ENCODE measurements at regions not wholly inside any gene's neighbourhood (a gene's known extent, or its start where the extent isn't known, plus 50 kb on each side); places are given as distances from the start of the nearest gene placed in this dataset.

DNA sequence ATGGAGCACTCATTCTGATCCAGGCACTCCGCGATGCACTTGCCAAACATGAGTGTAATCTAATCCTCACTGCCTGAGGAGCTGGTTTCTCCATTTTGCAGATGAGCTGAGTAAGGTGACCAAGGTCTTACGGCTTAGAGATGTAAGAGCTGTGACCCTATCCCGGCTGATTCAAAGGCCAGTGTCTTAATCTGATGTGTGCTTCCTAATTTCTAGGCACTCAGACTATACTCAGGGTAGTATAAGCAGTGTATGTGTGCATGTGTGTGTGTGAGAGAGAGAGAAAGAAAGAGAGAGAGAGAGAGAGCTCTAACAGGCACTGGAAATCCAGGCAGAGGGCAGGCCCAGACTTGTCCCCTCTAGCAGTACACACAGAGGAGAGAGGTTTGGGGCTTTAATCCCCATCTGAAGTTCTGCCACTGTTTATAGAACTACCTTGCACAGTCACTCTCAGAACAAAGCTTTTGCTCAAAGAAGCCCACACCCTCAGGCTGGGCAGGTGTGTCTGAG, 188.2 kb downstream of the ZBTB18 start:
- peak; percentile 63 for ATAC-seq
- peak; percentile 65; the same call in 1 of the 2 replicates for TF ChIP-seq ZC3H10 (CRISPR knock-in tag; IDR thresholded peaks at IDR 0.05)
- TF ChIP-seq OSR1 (CRISPR knock-in tag; IDR thresholded peaks at IDR 0.05), result peak; percentile 96
- TF ChIP-seq RARB (CRISPR knock-in tag; IDR thresholded peaks at IDR 0.05), result peak; percentile 80
- TF ChIP-seq GLIS3 (CRISPR knock-in tag; IDR thresholded peaks at IDR 0.05), result no peak
- TF ChIP-seq TOX (CRISPR knock-in tag; IDR thresholded peaks at IDR 0.05; ENCODE audit: borderline replicate concordance), result peak; percentile 50; the same call in 1 of the 2 replicates

DNA sequence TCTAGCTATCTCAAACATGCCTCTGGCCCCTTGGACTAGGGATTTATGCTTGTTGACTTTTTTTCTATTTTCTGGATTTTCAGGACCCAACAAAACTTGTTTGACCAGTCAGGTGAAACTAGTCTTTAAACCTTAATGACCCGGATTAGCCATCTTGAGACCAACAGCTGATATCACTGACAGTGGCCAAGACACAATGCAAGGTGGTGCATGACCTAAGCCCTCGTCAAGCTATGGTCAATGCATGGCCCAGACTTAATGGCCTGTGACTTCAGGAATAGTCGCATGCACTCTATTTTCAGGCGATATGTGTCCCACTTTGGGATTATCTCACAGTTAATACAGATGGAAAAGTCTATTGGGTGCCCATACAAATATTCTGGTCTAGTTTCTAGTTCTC, 190.4 kb downstream of the ZBTB18 start:
- ATAC-seq, result no peak
- TF ChIP-seq ISL1 (CRISPR knock-in tag; IDR thresholded peaks at IDR 0.05) (no peak), BACH2 (CRISPR knock-in tag; IDR thresholded peaks at IDR 0.05; ENCODE audit: borderline replicate concordance) (no peak)
- TF ChIP-seq, protein P1, sequence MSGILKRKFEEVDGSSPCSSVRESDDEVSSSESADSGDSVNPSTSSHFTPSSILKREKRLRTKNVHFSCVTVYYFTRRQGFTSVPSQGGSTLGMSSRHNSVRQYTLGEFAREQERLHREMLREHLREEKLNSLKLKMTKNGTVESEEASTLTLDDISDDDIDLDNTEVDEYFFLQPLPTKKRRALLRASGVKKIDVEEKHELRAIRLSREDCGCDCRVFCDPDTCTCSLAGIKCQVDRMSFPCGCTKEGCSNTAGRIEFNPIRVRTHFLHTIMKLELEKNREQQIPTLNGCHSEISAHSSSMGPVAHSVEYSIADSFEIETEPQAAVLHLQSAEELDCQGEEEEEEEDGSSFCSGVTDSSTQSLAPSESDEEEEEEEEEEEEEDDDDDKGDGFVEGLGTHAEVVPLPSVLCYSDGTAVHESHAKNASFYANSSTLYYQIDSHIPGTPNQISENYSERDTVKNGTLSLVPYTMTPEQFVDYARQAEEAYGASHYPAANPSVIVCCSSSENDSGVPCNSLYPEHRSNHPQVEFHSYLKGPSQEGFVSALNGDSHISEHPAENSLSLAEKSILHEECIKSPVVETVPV (CRISPR knock-in tag; IDR thresholded peaks at IDR 0.05), result no peak

DNA sequence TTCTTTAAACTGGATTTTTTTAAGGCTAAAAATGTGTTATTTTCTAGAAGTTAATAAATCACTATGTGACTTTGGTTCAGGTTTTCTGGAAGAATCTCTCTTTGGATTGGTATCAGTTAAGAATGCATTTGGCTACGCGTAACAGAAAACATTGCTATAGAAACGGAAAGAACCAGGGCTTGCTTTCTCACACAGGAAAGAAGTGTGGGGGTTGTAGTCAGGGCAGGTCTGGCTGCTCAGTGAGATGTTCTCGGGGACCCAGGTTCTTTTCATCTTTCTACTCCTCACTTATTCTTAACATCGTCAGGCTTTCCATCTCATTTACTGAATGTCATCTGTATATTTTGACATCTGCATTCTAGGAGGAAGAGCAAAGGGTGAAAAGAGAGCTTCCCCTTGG, 191.4 kb downstream of the ZBTB18 start:
- TF ChIP-seq PPARA (CRISPR knock-in tag; IDR thresholded peaks at IDR 0.05; ENCODE audit: borderline replicate concordance), result no peak
- no peak for TF ChIP-seq ZNF8 (CRISPR knock-in tag; IDR thresholded peaks at IDR 0.05)
- TF ChIP-seq TOX (CRISPR knock-in tag; IDR thresholded peaks at IDR 0.05; ENCODE audit: borderline replicate concordance), result no peak
- TF ChIP-seq, protein P2, sequence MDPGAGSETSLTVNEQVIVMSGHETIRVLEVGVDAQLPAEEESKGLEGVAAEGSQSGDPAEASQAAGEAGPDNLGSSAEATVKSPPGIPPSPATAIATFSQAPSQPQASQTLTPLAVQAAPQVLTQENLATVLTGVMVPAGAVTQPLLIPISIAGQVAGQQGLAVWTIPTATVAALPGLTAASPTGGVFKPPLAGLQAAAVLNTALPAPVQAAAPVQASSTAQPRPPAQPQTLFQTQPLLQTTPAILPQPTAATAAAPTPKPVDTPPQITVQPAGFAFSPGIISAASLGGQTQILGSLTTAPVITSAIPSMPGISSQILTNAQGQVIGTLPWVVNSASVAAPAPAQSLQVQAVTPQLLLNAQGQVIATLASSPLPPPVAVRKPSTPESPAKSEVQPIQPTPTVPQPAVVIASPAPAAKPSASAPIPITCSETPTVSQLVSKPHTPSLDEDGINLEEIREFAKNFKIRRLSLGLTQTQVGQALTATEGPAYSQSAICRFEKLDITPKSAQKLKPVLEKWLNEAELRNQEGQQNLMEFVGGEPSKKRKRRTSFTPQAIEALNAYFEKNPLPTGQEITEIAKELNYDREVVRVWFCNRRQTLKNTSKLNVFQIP (CRISPR knock-in tag; IDR thresholded peaks at IDR 0.05; ENCODE audit: borderline replicate concordance, low read depth), result no peak
- no peak for TF ChIP-seq ZNF70 (CRISPR knock-in tag; IDR thresholded peaks at IDR 0.05)
- TF ChIP-seq ARNTL (CRISPR knock-in tag; IDR thresholded peaks at IDR 0.05; ENCODE audit: borderline replicate concordance, low read depth), result no peak
- no peak for TF ChIP-seq BACH2 (CRISPR knock-in tag; IDR thresholded peaks at IDR 0.05; ENCODE audit: borderline replicate concordance)
- TF ChIP-seq ZFP3 (CRISPR knock-in tag; IDR thresholded peaks at IDR 0.05), result no peak
- no peak for TF ChIP-seq ZC3H10 (CRISPR knock-in tag; IDR thresholded peaks at IDR 0.05)
- TF ChIP-seq RARB (CRISPR knock-in tag; IDR thresholded peaks at IDR 0.05), result no peak
- no peak for TF ChIP-seq GLIS3 (CRISPR knock-in tag; IDR thresholded peaks at IDR 0.05)
- TF ChIP-seq ESRRG (CRISPR knock-in tag; IDR thresholded peaks at IDR 0.05), result no peak
- TF ChIP-seq OSR1 (CRISPR knock-in tag; IDR thresholded peaks at IDR 0.05), result no peak
- TF ChIP-seq ZFP30 (CRISPR knock-in tag; IDR thresholded peaks at IDR 0.05), result no peak
- no peak for TF ChIP-seq CSDC2 (CRISPR knock-in tag; IDR thresholded peaks at IDR 0.05)
- TF ChIP-seq ZNF565 (CRISPR knock-in tag; conservative IDR thresholded peaks at IDR 0.05; ENCODE audit: low read depth), result no peak
- TF ChIP-seq, protein P3, sequence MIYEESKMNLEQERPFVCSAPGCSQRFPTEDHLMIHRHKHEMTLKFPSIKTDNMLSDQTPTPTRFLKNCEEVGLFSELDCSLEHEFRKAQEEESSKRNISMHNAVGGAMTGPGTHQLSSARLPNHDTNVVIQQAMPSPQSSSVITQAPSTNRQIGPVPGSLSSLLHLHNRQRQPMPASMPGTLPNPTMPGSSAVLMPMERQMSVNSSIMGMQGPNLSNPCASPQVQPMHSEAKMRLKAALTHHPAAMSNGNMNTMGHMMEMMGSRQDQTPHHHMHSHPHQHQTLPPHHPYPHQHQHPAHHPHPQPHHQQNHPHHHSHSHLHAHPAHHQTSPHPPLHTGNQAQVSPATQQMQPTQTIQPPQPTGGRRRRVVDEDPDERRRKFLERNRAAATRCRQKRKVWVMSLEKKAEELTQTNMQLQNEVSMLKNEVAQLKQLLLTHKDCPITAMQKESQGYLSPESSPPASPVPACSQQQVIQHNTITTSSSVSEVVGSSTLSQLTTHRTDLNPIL (CRISPR knock-in tag; IDR thresholded peaks at IDR 0.05; ENCODE audit: low read depth), result no peak
- TF ChIP-seq, protein P1 (CRISPR knock-in tag; IDR thresholded peaks at IDR 0.05), result no peak
- TF ChIP-seq, protein P4, sequence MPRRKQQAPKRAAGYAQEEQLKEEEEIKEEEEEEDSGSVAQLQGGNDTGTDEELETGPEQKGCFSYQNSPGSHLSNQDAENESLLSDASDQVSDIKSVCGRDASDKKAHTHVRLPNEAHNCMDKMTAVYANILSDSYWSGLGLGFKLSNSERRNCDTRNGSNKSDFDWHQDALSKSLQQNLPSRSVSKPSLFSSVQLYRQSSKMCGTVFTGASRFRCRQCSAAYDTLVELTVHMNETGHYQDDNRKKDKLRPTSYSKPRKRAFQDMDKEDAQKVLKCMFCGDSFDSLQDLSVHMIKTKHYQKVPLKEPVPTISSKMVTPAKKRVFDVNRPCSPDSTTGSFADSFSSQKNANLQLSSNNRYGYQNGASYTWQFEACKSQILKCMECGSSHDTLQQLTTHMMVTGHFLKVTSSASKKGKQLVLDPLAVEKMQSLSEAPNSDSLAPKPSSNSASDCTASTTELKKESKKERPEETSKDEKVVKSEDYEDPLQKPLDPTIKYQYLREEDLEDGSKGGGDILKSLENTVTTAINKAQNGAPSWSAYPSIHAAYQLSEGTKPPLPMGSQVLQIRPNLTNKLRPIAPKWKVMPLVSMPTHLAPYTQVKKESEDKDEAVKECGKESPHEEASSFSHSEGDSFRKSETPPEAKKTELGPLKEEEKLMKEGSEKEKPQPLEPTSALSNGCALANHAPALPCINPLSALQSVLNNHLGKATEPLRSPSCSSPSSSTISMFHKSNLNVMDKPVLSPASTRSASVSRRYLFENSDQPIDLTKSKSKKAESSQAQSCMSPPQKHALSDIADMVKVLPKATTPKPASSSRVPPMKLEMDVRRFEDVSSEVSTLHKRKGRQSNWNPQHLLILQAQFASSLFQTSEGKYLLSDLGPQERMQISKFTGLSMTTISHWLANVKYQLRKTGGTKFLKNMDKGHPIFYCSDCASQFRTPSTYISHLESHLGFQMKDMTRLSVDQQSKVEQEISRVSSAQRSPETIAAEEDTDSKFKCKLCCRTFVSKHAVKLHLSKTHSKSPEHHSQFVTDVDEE (CRISPR knock-in tag; IDR thresholded peaks at IDR 0.05), result no peak
- TF ChIP-seq SNAI2 (CRISPR knock-in tag; IDR thresholded peaks at IDR 0.05), result no peak
- no peak for ATAC-seq

Data from SK-N-SH treated with all-trans-retinoic acid at 6 μM for 48 hours (cell line).